Endothelial cell (in vitro differentiated cells): ENCODE measurements at regions not wholly inside any gene's neighbourhood (a gene's known extent, or its start where the extent isn't known, plus 50 kb on each side); places are given as distances from the start of the nearest gene placed in this dataset.

Source experiments
- DNase-seq: peaks from one replicate; pipeline ENCODE4 v3.0.0; 2021; ENCODE audit warnings: low spot score
- H3K27ac Mint-ChIP-seq: one replicate; pipeline ENCODE4 v1.8.0; 2021; ENCODE audit warnings: mixed read lengths, inconsistent platforms; ENCODE audit not compliant: unreplicated experiment
- H3K27me3 Mint-ChIP-seq: one replicate; pipeline ENCODE4 v1.8.0; 2021; ENCODE audit warnings: mild to moderate bottlenecking, moderate library complexity, mixed read lengths, inconsistent platforms; ENCODE audit not compliant: unreplicated experiment
- H3K36me3 Mint-ChIP-seq: one replicate; pipeline ENCODE4 v1.8.0; 2021; ENCODE audit warnings: mild to moderate bottlenecking, low read depth, mixed read lengths, inconsistent platforms; ENCODE audit not compliant: unreplicated experiment
- H3K4me1 Mint-ChIP-seq: one replicate; pipeline ENCODE4 v1.8.0; 2021; ENCODE audit warnings: mild to moderate bottlenecking, mixed read lengths, inconsistent platforms; ENCODE audit not compliant: unreplicated experiment
- H3K4me3 Mint-ChIP-seq: one replicate; pipeline ENCODE4 v1.8.0; 2021; ENCODE audit warnings: mild to moderate bottlenecking, mixed read lengths, inconsistent platforms; ENCODE audit not compliant: unreplicated experiment
- H3K9me3 Mint-ChIP-seq: one replicate; pipeline ENCODE4 v1.8.0; 2021; ENCODE audit warnings: mixed read lengths, inconsistent platforms; ENCODE audit not compliant: unreplicated experiment
- TF ChIP-seq, protein P1 (sequence below): fragments of 200-600 bp; sonication (generic); IDR thresholded peaks from one replicate; pipeline ENCODE4 v1.5.0; 2021; ENCODE audit warnings: antibody characterized with exemption; ENCODE audit not compliant: unreplicated experiment

DNA sequence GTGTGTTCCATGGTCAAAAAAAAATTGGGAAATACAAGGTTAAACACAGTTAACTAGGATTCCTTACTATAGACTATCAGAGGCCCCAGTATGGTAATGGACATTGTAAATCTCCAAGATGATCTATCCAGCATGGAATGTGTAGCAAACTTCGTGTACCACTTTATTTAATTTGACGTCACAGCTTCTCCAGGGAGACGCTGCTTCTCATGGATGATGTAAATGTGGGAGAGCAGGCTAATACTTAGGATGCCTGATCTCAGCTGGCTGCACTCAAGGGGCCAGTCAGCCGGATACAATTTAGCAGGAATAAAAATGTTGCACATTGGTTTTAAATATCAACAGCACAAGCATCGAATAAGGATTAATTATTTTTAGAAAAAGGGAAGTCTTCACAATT, 111.7 kb upstream of the HPF1 start:
- DNase-seq, result no peak
- no peaks in the 10 kb centered on the region for H3K27me3 Mint-ChIP-seq
- TF ChIP-seq, protein P1, sequence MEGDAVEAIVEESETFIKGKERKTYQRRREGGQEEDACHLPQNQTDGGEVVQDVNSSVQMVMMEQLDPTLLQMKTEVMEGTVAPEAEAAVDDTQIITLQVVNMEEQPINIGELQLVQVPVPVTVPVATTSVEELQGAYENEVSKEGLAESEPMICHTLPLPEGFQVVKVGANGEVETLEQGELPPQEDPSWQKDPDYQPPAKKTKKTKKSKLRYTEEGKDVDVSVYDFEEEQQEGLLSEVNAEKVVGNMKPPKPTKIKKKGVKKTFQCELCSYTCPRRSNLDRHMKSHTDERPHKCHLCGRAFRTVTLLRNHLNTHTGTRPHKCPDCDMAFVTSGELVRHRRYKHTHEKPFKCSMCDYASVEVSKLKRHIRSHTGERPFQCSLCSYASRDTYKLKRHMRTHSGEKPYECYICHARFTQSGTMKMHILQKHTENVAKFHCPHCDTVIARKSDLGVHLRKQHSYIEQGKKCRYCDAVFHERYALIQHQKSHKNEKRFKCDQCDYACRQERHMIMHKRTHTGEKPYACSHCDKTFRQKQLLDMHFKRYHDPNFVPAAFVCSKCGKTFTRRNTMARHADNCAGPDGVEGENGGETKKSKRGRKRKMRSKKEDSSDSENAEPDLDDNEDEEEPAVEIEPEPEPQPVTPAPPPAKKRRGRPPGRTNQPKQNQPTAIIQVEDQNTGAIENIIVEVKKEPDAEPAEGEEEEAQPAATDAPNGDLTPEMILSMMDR, result no peak
- no peak overlapping the region for H3K27ac Mint-ChIP-seq
- H3K4me3 Mint-ChIP-seq, result no peak overlapping the region
- no peaks in the 10 kb centered on the region for H3K4me1 Mint-ChIP-seq
- H3K9me3 Mint-ChIP-seq, result no peaks in the 10 kb centered on the region
- no peaks in the 10 kb centered on the region for H3K36me3 Mint-ChIP-seq

DNA sequence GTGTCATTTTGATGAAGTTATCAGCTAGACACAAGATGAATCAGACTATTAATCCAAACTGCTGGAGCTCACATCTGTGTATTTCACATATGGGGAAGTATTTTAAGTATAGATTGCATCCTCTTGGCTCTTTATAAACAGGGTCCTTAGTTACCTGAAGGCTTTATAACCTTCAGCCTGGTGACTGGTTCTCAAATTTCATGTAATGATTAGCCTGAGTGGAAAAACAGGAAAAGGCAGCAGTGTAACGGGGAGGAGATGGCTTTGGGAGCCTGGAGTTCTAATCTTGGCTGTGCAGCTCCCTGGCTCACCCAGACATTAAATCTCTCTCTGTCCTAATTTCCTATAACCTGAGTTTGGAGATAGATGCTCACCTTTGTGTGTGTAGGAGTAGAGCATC, 103.8 kb upstream of the HPF1 start:
- no peaks in the 10 kb centered on the region for H3K27me3 Mint-ChIP-seq
- no peaks in the 10 kb centered on the region for H3K9me3 Mint-ChIP-seq
- H3K4me1 Mint-ChIP-seq, result no peaks in the 10 kb centered on the region
- no peak overlapping the region for H3K27ac Mint-ChIP-seq
- TF ChIP-seq, protein P1, result no peak
- no peak overlapping the region for H3K4me3 Mint-ChIP-seq
- no peak for DNase-seq
- H3K36me3 Mint-ChIP-seq, result no peaks in the 10 kb centered on the region

DNA sequence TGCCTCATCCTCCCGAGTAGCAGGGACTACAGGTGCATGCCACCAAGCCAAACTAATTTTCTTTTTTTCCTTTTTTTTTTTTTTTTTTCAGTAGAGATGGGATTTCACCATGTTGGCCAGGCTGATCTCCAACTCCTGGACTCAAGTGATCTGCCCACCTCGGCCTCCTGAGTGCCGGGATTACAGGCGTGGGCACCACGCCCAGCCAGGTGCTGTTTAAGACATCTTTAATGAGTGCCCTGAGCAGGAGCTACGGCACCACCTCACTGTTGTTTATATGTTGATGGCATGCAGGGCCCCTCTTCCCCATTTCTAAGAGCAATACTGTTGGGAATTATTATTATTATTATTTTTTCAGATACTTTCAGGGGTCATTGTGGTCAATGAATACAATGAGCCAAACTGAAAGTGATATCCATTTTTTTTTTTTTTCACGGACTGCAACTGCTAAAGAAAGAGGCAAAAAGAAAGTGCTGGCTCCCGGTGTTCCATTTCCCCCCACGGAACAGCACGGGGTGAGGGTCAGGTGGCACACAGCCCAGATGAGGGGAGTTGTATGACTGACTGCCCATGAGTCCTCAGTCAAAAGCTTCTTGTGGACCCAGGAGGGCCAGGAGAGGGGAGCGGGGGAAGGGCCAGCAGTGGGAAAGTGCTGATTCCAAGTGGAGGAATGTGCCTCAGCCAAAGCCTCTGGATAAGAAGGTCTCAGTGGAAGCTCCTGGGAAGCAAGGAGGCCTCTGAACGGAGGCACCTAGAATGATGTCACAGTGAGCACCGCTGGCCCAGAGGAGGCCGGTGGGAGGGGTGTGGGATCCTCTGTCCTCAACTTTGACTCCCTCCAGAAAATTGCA, 101.8 kb upstream of the HPF1 start:
- H3K4me3 Mint-ChIP-seq, result no peak overlapping the region
- no peak overlapping the region for H3K27ac Mint-ChIP-seq
- TF ChIP-seq, protein P1, result no peak
- H3K27me3 Mint-ChIP-seq, result no peaks in the 10 kb centered on the region
- no peaks in the 10 kb centered on the region for H3K9me3 Mint-ChIP-seq
- DNase-seq, result no peak
- H3K36me3 Mint-ChIP-seq, result no peaks in the 10 kb centered on the region
- no peaks in the 10 kb centered on the region for H3K4me1 Mint-ChIP-seq

DNA sequence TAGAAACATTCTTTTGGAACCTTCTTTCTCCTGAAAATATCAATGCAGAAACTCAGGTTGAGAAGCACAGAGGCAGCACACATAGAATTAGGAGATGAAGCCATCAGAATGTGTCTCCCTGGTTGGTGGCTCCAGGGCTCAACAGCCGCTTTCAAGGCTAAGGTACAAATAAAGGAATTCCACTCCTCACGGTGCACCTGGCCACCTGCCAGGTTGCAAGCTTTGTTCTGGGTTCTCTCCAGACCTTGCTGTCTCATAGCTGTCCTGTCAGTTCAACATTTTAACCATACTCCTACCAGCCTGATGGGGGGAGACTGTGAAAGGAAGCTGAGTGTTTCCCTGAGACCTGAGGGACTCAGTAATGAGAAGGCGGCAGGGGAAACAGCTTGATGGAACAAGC, 96.3 kb upstream of the HPF1 start:
- TF ChIP-seq, protein P1, result no peak
- Mint-ChIP-seq H3K4me3 (no peak overlapping the region), H3K27me3 (peaks cover 2% of the 10 kb centered on the region), H3K4me1 (no peaks in the 10 kb centered on the region), H3K27ac (no peak overlapping the region), H3K36me3 (no peaks in the 10 kb centered on the region), H3K9me3 (no peaks in the 10 kb centered on the region)
- no peak for DNase-seq

DNA sequence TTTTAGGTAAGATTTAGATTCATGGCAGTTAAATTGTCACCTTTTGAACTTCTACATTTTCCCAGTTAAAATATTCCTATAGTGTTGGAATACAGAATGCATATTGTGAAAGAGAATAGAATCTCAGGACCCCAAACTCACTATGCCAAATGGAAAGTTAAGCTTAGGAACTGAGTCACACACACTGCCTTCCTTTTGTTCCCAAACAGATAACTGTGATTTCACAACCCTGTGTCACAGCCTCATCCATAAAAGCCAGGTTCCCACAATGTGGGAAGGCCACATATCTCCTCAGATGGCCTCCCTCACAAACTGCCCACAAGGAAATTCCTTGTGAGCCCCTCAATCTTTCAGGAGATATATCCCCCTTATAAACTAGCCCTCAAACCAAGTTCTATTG, 94.7 kb upstream of the HPF1 start:
- Mint-ChIP-seq H3K9me3 (no peaks in the 10 kb centered on the region), H3K36me3 (no peaks in the 10 kb centered on the region), H3K27ac (no peak overlapping the region), H3K4me1 (no peaks in the 10 kb centered on the region), H3K4me3 (no peak overlapping the region), H3K27me3 (peaks cover 3% of the 10 kb centered on the region)
- no peak for DNase-seq
- TF ChIP-seq, protein P1, result no peak
